GM18498 (cell line): ENCODE measurements at regions not wholly inside any gene's neighbourhood (a gene's known extent, or its start where the extent isn't known, plus 50 kb on each side); places are given as distances from the start of the nearest gene placed in this dataset.
A peak's percentile ranks its signal among the peaks of the same experiment; 100 is the strongest.
"Not testable (repeated sequence)": the region's sequence is repeated elsewhere in the genome, so short reads cannot be mapped to it uniquely, and the experiment has no call there.

Experiments used
- ATAC-seq: cut with Tn5 transposase; IDR thresholded peaks from one replicate; pipeline ENCODE4 v1.9.1; 2021; ENCODE audit warnings: mild to moderate bottlenecking, moderate library complexity; ENCODE audit not compliant: unreplicated experiment

DNA sequence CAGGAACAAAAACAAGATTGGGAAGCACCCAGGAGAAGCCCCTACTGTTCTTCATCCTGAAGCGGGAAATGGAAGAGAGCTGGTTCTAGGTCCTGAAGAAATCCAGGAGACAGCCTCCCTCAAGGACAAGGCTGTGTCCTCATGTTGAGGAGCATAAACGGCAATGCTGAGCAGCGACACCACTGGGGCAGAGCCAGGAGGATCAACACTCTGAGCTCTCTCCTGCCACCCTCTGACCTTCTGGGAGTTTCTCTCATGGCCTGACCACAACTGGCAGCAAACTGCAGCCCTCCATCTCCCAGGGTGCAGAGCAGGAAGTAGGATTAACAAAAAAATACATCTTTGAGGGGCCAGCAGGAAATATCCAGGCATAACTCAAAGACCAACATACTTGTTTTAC lies 1292.2 kb upstream of the TMEM132C start:
- ATAC-seq, result no peak

DNA sequence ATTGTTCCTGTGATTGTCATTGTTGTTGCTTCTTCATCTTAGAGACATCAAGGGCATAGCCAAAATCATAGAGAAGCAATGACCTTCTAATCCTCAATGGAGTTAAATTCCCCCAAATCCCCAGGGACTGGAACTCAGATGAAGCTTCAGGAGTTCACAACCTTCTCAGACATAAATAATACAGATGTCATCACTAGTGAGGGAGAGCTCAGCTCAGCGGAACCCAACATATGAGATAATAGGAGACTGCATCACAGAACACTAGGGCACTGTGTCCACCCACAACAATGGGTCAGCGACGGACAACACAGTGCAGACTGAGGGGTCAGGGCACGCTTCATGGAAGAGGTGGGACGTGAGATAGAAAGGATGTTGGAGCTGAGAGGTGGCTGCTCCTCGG lies 1290.4 kb upstream of the TMEM132C start:
- no peak for ATAC-seq

DNA sequence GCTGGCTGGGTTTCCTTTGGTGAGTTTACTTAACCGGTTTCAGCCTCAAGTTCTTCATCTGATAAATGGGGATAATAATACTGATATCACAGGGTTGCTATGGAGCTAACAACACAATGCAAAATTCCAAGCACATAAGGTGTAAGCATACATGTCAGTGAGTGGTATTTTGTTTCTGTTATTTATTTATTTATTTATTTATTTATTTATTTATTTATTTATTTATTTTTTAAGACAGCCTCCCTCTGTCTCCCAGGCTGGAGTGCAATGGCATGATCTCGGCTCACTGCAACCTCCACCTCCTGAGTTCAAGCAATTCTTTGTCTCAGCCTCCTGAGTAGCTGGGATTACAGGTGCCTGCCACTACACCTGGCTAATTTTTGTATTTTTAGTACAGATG lies 1287.4 kb upstream of the TMEM132C start:
- ATAC-seq, result not testable (repeated sequence)

DNA sequence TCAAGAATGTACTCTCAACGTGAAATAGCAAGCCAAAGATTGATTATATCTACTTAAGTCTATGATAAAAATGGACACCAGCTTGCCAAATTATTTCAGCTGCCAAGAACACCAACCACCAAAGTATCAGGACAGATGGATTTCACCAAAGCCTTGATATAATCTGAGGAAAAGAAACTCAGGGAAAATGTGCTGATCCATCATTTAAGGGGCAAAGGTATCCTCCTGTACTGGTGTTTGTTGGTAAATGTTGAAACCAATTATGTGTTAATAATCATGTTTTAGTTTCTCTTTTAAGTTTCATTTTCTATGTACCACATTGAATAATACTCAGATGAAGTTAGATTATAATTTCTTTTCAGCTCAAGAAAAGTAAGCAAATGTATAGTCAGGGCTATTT lies 1284.3 kb upstream of the TMEM132C start:
- no peak for ATAC-seq

DNA sequence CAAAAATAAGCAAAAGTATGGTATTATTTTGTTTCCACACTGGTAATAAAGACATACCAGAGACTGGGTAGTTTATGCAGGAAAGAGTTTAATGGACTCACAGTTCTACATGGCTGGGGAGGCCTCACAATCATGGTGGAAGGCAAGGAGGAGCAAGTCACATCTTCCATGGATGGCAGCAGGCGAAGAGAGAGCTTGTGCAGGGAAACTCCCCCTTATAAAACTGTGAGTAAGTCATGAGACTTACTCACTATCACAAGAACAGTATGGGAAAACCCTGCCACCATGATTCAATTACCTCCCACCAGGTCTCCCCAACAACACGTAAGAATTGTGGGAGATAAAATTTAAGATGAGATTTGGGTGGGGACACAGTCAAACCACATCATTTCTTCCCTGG lies 1283.2 kb upstream of the TMEM132C start:
- ATAC-seq, result not testable (repeated sequence)

DNA sequence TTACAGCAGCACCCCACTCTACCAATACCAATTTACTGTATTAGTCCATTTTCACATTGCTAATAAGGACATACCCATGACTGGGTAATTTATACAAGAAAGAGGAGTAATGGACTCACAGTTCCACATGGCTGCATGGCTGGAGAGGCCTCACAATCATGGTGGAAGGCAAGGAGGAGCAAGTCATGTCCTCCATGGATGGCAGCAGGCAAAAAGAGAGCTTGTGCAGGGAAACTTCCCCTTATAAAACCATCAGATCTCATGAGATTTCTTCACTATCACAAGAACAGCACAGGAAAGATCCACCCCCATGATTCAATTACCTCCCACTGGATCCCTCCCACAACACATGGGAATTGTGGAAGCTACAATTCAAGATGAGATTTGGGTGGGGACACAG lies 1281.3 kb upstream of the TMEM132C start:
- not testable (repeated sequence) for ATAC-seq

DNA sequence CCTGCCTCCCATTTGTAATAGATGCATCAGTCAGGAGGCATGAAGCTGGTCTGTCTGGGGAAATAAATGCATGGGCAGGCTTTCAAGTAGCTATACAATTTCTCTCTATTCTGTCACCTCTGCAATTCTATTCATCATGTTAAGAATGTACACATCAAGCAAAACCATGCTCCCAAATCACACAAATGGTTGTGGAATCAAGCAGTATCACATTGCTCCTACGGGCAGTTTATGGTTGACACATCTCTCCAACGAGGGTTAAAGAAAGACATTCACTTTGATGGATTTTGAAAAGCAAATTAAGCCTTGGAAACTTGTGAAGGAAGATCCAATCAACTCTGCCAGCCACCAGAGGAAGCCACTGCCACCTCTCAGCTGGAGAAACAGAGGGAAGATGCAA lies 1277.4 kb upstream of the TMEM132C start:
- no peak for ATAC-seq

DNA sequence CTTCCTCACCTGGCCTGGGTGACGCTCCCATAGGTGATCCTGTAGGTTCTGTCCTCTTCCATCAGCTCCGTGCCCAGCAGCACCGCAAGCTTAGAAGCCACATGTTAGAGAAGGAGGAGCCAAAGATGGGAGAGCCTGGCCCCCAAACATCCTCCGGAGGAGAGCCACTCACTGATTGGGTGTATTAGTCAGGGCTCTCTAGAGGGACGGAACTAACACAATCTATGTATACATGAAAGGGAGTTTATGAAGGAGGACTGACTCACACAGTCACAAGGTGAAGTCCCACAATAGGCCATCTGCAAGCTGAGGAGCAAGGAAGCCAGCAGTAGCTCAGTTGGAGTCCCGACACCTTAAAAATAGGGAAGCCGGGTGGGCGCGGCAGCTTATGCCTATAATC lies 1273.1 kb upstream of the TMEM132C start:
- no peak for ATAC-seq

DNA sequence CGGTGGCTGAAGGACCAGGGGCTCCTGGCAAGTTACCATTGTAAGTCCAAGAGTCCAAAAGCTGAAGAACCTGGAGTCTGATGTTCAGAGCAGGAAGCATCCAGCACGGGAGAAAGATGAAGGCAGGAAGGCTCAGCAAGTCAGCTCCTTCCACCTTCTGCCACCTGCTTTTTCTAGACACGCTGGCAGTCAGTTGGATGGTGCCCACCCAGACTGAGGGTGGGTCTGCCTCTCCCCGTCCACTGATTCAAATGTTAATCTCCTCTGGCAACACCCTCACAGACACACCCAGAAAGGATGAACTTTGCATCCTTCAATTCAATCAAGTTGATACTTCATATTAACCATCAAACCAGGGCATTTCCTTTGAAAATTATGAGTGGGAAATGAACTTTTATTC lies 1272.4 kb upstream of the TMEM132C start:
- no peak for ATAC-seq

DNA sequence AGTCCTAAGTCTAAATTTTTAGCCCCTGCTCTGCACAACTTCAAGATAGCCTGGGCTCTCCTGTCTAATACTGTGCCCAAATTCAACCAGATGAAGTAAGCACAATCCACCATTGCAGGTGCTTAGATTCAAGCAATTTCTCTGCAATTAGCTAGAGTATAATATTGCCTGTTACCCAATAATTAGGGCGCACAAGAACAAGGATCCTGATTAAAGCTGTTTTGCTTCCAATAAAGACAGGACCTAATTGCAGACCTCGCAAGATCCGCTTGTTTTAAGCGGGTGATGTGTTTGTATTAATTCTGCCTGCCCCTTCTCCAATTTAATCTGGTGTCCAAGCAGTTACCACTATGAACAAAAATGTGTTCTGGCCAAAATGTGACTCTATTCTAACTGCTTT lies 1268.9 kb upstream of the TMEM132C start:
- ATAC-seq, result no peak

DNA sequence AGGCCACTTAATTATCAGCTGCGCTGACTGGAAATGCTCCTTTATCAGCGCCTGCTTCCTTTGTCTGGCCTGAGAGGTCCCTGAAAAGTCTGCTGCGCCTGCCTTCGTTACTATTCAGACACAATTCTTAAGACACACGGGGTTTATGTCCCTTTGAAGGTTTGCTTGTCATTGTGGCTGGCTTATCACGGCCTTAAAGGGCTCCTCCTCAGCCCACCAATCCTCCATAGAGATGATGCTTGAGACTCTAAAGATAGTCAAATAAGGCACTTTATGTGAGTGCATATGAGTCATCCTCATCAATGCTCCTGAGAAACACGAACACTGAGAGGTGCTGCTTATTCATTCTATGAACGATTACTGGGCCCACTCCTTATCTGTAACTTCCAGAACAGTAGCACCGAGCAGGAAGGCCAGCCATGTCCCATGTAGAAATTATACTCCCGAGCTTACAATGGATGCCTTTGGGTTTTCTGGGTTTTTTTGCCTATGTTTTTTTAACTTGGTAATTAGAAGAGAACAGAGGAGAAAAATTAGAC lies 1268.2 kb upstream of the TMEM132C start:
- no peak for ATAC-seq

DNA sequence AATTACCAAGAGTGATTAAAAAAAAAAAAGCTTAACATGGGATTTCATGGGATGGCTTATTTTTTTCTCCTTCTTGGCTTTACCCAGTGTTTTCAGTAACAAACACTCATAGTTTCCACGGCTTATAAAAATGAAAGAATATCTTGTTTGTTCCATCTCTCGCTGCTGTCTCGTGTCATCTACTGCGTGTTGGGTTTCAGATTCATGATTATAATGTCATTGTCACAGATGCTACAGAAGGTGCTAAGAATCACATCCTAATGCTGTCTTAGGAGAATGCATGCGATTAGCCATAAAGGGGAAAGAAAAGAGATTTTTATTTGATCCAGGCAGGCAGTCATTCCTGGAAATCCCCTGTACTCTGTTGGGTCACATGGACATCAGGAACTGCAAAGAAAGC lies 1267.6 kb upstream of the TMEM132C start:
- ATAC-seq, result no peak

DNA sequence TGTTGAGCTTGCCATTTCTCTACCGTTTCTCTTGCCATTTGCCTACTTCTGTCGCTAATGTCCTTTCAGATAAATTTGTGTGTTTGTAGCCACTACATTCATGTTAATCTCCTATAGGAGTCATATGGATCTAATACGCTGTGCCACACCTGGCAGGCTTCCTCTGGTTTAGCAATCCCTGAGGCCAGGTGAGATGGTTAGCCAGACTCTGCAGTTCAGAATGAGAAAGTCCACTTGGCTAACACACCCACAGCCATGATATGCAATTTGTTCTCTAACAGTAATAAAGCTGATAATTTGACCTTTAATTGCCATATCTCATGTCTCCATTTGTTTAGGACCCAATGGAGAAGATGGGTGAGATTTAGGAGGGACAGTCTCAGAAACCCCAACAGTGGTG lies 1261.6 kb upstream of the TMEM132C start:
- no peak for ATAC-seq

DNA sequence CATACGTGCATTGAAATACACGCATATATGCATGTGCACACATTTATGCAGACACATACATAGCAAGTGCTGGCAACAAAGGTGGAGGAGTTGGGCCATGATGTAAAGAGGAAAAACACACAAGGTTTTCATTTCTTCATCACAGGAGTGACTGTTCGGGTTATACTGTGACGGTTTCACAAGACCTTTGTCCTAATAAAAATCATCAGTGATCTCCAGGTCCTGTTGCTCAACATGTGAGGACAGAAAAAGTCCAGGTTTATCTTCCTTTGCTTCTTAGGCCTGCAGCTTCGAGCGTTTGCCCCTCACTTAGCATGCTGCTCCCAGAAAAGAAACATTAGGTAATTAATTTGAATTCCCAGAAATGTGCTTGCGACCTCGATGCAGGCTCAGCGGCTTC lies 1260.0 kb upstream of the TMEM132C start:
- ATAC-seq, result no peak

DNA sequence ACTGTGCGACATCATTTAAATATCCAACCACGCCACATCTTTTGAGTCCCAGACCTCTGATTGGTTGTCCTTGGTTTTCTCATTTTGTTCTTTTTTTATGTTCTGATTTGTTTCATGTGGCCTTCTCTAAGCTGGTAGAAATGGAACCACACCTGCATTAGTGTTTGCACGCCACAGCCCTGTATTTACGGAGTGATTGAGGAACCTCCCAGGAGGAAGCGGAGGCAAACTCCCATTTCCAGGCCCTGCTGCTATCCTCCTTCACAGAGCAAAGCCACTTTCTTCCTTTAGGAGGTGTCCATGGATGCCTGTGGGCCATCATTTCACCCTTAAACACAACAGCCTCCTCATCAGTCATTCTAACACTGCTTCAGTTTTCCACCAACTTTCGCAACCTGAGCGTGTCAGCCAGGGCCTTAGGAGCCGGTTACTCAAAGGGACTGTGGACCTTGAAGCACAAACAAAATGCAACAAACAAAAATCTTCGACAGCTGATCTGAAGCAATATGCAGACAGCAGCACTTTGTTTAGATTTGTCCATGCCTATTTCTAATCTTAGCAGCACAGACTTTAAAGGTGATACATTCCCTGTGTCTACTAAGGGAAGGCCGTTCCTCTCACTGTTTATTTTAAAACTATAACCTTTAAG lies 1258.1 kb upstream of the TMEM132C start:
- ATAC-seq, result no peak

DNA sequence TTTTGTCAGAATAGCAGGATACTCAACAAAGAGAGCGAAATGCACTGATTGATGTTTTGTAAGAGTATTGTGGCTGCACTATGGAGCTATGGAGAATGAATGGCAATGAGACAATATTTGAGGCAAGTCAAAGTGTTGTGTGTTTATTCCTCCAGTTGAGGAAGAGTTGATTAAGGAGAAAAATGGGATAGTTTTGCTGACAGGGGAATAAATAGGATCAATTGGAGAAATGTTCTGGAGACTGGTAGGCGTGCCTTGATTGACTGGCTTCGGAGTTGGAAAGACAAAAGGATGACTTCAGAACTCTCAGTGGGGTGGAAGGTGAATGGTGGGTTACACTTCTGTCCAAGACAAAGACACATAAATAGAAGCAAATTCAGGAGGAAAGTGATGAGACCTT lies 1254.9 kb upstream of the TMEM132C start:
- no peak for ATAC-seq

DNA sequence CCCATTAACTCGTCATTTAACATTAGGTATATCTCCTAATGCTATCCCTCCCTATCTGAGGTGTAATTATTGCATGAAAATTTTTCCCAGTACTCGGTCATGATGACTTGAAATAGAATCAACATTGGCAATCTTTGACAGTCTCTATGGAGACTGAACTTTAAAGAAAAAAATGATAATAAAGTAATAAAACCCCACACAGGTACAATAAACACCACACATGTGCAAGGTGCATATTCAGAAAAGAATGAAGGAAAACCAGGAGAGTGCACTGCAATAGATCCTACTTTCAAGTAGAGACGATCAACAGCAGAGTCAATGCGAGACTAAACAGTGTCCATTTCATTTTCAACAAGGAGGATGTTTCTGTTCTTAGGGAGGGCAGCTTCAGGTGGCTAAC lies 1253.8 kb upstream of the TMEM132C start:
- ATAC-seq, result no peak

DNA sequence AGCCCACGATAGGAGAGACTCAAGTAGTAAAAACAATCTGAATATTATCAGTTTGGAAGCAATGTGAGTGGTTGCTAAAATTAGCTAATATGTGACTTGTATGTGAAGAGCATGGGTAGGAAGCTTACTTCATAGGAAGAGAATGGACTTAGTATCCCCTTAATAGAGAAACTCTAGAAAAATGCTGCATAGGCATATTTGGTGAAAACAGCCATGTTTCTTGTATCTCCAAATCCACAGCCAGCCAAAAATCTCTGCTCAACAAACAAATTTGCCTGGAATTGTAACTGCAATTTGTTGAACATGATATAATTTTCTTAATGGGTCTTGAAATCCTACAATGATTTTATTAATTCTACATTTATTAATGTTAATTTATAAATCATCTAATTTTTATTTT lies 1252.9 kb upstream of the TMEM132C start:
- no peak for ATAC-seq

DNA sequence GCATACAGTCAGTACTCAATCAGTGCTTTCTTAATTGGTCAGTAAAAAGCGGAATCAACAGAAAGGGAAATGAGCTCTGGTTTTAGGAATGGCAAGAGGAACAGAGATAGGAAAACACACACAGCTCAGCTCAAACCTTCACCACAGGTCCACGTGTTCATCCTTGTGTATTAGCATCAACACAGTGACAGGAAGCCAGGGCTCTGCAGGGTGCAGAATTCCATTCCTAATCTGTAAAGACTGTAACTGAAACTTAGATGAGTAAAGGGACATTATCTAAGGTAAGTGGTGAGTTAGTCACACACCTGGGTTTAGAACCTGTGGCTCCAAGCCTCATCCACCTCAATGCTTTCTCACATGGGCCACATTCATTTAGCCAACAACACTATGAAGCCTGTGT lies 1242.2 kb upstream of the TMEM132C start:
- no peak for ATAC-seq

DNA sequence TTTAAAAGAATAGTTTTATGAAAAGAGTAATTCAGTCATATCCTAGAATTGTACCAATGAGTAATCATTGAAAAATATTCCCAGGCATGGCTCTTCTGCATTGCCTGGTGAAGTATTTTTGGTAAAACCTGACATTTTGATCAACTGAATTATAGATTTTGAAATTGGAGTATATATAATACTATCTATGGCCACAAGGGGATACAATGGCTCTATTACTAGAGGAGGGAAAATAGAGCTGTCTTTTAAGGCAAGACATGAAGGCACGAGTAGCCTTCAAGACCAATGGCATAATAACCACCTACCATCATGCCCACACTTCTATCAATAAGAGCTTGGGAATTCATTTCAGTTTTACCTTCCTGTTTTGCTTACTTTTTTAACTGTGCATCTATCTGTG lies 1241.4 kb upstream of the TMEM132C start:
- peak; percentile 61 for ATAC-seq

DNA sequence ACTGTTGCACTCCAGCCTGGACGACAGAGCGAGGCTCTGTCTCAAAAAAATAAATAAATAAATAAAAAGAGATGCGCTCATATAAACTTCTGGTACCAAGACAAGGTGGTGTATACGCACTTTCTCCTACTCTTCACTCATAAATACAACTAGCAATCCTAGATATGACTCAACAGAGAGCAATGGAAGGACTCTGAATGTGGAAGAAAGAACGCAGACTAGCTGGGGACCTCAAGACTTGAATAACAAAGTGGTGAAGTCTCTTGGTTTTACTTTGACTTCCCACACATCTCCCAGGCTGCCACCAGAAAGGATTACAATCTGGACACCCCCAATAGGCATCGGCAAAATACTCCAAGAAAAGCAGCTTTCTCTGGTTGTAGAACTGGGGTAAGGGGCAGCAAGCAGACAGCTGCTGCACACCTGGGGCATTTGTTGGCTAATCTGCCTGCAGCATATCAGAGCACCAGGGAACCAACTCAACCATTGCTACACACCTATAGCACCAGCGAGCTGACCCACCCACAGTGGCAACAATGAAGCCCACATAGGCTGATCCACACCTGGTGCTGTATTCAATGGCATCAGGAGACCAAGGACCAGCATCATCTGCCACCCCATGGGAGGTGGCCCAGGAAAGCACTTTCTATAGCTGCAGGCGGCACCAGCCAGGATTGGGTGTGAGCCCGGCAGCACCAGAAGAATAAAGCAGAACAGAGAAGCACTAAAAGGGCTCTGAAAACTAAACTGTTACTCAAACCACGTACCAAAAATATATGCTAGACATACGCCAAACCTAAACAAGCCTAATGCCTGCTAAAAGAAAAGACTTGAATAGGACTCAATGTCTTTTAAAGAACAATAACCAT lies 1231.7 kb upstream of the TMEM132C start:
- no peak for ATAC-seq

DNA sequence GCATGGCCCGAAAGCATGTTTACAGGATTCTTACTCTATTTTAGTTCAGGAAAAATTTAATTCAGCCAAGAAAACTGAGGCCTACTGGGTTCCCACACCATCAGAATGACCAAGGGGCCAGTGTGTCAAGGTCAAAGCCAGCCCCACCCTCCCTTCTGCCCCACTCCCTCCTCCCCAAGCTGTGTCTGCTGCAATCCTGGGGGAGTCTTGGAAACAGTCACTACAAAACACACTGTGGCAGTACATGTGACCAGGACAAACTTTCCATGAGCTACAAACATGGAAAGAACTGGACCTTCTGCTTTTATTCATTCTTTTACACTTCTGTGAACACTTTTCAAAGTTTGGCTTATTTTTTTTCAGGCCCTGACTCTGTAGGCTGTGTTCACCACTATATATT lies 1228.8 kb upstream of the TMEM132C start:
- ATAC-seq, result no peak
